ENCODE measurements at regions not wholly inside any gene's neighbourhood (a gene's known extent, or its start where the extent isn't known, plus 50 kb on each side); places are given as distances from the start of the nearest gene placed in this dataset.

DNA sequence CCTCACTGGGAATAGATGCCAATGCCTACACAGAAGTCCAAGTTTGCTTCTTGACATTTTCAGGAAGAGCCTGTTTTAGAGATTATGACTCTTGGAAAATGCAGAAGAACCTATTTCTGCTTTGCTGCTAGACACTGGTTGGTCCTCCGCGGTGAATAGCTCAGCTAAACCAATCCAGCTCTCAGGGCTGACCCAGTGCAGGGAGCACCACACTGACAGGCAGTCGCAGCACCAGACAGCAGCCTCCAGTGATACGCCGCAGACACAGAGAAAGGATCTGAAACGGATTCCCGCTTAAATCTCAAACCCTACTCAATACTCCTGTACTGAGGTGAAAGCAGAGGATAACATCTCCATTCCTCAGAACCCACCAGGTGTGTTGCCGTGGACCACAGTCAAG is 183.4 kb downstream of the ENGASE start:
- no peak for DNase-seq (ENCODE audit: low read depth in 1 of 2, low spot score in 1 of 2)

- DNase-seq (ENCODE audit: low read depth in 1 of 2, low spot score in 1 of 2) = no peak
These were observed 181.4 kb downstream of the ENGASE start for GRCh38 chr17:79255926-79256585.

GRCh38 chr17:79255456-79255855 is 180.8 kb downstream of the ENGASE start:
- DNase-seq (ENCODE audit: low read depth in 1 of 2, low spot score in 1 of 2) = no peak

GRCh38 chr17:79255046-79255445 is 180.4 kb downstream of the ENGASE start:
- DNase-seq (ENCODE audit: low read depth in 1 of 2, low spot score in 1 of 2) = no peak

- DNase-seq (ENCODE audit: low read depth in 1 of 2, low spot score in 1 of 2) = no peak
These were observed 178.3 kb downstream of the ENGASE start for GRCh38 chr17:79252886-79253285.

- no peak for DNase-seq (ENCODE audit: low read depth in 1 of 2, low spot score in 1 of 2)
These were observed 177.2 kb downstream of the ENGASE start for GRCh38 chr17:79251824-79252223.

DNA sequence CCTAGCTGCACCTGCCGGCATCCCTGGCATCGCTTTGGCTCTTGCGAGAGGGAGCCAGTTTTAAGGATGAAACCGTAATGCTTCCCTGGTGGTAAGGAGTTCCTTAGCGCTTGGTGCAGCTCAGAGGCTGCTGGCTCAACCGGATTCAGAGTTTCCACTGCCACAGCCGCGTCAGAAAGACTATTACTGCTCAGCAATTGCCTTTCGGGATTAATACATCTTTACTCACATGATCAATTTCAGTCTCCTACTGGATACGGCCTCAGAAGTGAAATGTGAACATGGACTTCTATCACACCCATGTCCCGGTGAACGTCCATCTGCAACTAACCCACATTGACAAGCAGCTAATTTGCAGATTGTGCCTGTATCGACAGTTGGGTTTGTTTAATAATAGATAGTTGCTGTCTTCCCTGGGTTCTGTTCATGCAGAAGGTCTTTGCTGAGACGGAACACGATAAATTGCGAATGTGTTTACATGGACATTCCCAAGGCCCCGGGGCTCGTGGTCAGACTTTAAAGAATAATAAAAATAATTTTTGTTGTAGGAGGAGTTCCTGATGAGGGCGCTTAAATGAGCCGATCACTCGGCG is 175.4 kb downstream of the ENGASE start:
- no peak for DNase-seq (ENCODE audit: low read depth in 1 of 2, low spot score in 1 of 2)

DNA sequence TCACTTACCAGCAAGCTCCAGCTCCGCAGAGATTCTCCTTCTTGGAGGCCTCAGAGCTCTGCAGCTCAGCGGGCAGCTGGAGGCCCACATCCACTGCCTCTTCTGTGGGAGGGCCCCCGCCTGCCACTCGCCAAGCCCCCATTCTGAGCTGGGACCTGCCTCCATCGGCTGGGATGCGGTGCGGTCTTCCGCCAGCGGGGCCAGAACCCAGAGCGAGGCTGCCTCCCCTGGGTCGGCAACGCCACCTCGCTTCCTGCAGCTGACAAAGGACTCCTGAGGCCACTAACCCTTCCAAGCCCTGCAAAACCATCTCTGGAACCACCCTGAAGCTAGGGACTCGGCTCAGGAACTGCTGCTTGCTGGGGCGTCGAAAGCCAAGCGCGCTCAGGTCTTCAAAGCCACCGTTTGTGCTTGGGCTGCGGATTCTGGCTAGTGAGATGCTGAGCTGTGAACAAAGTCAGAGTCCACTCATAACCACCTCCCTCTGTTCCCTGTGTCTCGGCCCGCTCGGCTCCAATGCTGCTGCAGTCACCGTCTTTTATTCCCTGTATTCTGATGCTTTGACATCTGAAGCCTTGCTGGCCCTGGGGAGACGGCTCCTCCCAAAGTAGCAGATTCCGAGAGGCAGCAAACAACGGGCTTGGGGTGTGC is 174.3 kb downstream of the ENGASE start:
- DNase-seq (ENCODE audit: low read depth in 1 of 2, low spot score in 1 of 2) = no peak

DNA sequence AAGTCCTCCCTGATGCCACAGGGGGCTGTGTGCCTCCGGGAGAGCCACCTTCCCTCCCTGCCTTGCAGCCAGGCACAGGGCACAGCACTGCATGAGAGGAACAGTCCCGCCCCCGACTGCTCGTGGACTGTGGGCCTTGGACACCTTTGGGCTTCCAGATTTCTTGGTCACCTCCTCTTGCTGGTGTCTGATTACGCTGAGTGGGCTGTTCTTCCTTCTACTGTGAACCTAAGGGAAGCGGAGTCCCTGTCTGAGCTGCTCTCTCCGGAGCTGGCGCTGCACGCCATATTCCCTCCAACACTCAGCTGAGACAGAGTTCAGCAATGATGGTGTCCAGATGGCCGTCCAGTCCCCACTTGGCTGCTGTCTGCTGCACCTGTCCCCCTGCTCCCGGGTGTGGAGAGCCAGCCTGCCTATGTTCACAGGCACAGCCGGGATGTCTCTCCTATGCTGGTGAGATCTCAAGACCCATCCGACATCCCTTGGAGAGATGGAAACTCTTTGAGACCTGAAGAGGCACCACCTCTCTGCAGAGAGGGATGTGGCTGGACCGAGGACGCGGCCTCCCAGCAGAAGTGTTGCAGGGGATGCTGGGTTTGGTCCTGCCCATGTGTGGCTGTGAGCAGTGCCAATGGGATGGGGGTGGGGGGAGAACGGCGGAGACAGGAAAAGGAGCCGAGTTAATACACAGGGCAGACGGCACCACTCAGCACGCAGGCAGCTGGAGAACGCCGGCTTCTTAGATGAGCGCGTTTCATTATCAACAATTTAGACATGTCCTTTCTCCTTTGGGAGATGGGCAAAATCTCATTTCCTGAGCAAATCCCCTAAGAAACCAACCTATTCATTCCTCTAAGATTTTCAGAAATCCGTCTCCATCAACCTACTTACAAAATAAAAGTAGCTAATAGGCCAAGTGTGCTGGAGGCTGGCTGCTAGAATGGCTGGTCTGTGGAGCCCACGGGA is 171.9 kb downstream of the ENGASE start:
- DNase-seq (ENCODE audit: low read depth in 1 of 2, low spot score in 1 of 2) = no peak

GRCh38 chr17:79244665-79245064 is 170.0 kb downstream of the ENGASE start:
- no peak for DNase-seq (ENCODE audit: low read depth in 1 of 2, low spot score in 1 of 2)

GRCh38 chr17:79243996-79244395 is 169.4 kb downstream of the ENGASE start:
- no peak for DNase-seq (ENCODE audit: low read depth in 1 of 2, low spot score in 1 of 2)

DNA sequence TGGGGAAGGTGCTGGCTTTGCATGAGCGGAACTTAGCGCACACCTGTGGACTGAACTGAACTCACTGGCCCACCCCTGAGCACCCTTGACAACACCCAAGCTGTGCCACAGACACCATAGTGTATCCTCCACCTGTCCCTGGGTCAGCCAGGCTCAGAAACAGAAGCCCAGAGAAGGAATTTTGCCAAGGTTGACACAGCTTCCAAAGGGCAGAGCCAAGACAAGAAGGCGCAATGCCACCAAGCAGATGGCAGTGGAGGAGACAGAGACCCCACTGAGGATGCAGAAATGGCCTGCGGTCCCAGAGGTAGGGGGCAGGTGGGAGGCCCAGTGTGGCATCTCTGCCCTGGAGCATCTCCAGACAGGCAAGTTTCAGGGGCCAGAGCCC is 169.0 kb downstream of the ENGASE start:
- no peak for DNase-seq (ENCODE audit: low read depth in 1 of 2, low spot score in 1 of 2)

GRCh38 chr17:79242873-79243602 is 168.4 kb downstream of the ENGASE start:
- no peak for DNase-seq (ENCODE audit: low read depth in 1 of 2, low spot score in 1 of 2)

- no peak for DNase-seq (ENCODE audit: low read depth in 1 of 2, low spot score in 1 of 2)
These were observed 167.8 kb downstream of the ENGASE start for GRCh38 chr17:79242393-79242792.

- no peak for DNase-seq (ENCODE audit: low read depth in 1 of 2, low spot score in 1 of 2)
These were observed 167.0 kb downstream of the ENGASE start for GRCh38 chr17:79241616-79242015.

DNA sequence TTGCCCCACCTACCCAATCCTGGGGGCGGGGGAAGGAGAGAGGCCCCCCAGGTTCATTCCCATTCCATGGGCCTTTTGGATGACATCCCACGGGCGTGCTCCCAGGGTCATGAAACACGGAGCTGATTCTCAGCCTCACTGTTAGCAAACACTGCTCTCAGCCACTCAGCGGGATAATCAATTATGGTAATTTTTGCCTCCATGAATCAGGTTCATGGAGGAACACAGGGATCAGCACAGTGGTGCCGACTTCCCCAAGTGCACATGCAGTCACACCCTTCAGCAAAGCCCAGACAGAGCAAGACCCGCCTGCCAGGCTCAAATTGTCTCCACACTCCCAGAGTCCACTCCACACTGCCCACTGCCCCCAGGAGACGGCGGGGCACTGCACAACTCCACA is 164.6 kb downstream of the ENGASE start:
- no peak for DNase-seq (ENCODE audit: low read depth in 1 of 2, low spot score in 1 of 2)

DNA sequence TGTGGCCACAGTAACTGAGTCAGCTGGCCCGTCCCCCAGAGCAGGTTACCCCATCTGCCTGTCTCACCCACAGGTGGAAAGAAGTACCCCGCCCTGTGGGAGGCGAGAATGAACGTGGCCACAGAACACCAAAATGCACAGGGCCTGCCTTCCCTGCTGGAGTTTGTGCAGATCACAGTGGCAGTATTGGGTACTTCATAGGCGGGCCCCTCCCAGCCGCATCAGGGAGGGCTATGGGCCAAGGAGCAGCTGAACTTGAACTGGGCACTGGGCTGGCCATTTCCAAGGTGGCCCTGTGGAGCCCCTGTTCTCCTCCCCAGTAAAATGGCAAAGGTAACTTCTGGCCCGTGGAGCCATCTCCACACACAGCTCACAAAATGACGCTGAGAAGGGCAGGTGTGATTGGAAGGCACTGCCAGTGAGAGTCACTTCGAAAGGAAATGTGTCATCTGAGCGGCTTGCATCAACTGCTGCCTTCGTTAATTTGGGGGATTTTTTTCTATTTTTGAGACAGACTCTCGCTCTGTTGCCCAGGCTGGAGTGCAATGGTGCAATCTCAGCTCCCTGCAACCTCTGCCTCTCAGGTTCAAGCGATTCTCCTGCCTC is 162.9 kb downstream of the ENGASE start:
- DNase-seq (ENCODE audit: low read depth in 1 of 2, low spot score in 1 of 2) = no peak

GRCh38 chr17:79235808-79236207 is 161.2 kb downstream of the ENGASE start:
- no peak for DNase-seq (ENCODE audit: low read depth in 1 of 2, low spot score in 1 of 2)

DNA sequence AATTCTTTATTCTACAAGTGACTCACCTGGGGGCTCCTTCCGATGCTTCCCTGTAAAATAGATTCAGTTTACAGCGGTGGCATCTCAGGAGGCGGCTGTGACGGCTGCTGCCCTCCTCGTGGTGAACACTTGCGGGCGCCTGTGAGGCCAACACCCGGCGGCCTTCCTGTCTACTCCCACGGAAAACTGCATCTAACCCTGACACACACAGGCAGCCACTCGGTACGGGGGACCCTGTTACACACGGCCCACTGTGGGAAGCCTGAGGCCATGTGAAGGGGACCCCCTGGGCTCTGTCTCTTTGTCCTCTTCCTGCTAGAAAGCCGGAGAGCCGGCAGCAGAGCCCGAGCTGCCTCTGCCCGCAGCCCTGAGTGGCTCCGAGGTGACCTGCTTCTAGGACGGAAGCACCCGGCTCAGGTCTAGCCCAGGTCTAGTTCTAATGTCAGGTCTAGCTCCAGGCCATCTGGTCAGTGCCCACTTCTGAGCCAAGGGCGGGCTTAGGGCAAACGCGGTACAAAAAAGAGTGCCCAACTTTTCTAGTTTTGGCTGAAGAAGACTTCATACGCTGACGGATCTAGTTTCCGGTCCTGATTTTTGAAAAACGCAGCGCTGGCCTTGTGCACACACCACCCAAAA is 159.4 kb downstream of the ENGASE start:
- no peak for DNase-seq (ENCODE audit: low read depth in 1 of 2, low spot score in 1 of 2)

- DNase-seq (ENCODE audit: low read depth in 1 of 2, low spot score in 1 of 2) = no peak
These were observed 158.3 kb downstream of the ENGASE start for GRCh38 chr17:79232957-79233356.

Measured in activated CD4-positive, alpha-beta T cell treated with anti-CD3 and anti-CD28 coated beads, Interleukin-2, amount 50 U/mL, for 24 hours (primary cell).